HG02678 (cell line): ENCODE measurements at regions not wholly inside any gene's neighbourhood (a gene's known extent, or its start where the extent isn't known, plus 50 kb on each side); places are given as distances from the start of the nearest gene placed in this dataset.
"Not testable (repeated sequence)": the region's sequence is repeated elsewhere in the genome, so short reads cannot be mapped to it uniquely, and the experiment has no call there.

Experiments
- ATAC-seq: cut with Tn5 transposase; IDR thresholded peaks from one replicate; pipeline ENCODE4 v1.9.1; 2021; ENCODE audit warnings: mild to moderate bottlenecking, moderate library complexity; ENCODE audit not compliant: unreplicated experiment

DNA sequence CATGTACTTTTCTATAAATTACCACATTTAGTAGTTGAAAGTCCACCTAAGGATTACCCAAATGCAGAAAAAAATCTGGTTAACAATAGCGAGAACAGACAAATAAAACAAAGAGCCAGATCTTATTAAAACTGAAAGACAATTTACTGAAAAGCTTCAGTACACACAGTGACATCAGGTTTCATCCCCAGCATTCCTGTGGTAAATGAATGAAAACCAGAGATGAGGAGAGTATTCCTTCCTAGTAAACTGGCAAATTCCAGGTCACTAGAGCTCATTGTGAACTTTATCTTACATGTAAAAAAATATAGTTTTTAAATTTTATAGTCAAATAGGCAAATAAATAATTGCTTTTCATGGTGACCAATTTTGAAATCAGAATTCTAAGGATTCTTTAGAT lies 1290.5 kb downstream of the ADGRL3 start:
- ATAC-seq: no peak

- ATAC-seq: no peak
Measured at GRCh38 chr4:62487016-62487415, 1286.9 kb downstream of the ADGRL3 start.

DNA sequence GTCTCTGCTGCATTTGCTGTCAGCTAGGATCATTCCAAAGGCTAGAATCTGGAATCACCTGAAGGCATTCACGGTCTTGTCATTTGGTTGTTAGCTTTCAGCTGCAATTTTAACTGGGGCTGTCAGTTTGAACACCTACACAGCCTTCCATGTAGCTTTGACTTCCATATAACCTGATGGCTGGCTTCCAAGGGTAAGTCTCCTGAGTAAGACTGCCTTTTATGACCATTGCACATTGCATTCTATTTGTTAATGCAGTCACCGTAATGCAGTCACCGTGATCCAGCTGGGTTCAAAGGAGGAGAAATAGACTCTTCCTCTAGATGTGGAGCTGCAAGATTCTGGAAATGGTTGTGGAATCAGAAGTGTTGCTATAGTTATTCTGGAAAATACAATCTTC lies 1284.2 kb downstream of the ADGRL3 start:
- no peak for ATAC-seq

- no peak for ATAC-seq
Measured at GRCh38 chr4:62482355-62482754, 1282.2 kb downstream of the ADGRL3 start.

DNA sequence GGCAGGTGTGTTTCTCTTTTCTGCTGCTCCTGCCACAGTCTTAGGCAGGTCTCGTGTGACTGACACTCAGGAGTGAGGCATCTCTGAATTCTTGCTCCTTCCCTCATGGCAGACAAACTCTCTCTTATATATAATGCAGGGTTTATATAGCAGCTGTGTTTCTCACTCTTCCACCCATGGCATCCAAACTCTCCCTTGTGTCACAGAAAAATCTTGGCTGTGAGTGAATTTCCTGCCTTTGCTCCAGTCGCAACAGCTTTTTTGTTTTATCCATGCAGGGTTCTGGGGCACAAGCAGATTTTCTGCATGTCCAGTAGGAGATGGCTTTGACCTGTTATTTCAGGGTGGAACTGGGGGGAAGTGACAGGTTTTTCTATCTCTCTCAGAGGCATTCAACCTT lies 1275.5 kb downstream of the ADGRL3 start:
- no peak for ATAC-seq

DNA sequence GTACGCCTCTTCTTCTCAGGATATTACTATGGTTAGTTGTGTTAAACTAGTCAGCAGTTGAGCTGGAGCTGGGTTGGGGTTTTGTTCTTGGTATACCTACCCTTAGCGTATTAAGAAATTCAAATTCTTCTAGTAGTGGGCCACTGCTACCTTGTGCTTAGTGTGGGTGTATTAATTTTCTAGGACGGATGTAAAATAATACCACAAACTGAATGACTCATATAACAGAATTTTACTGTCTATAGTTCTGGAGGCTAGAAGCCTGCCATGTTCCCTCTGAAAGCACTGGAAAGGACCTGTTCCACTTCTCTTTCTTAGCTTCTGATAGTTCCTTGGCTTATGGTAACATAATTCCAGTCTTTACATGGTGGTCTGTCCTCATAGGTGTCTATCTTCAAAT lies 1274.7 kb downstream of the ADGRL3 start:
- ATAC-seq: no peak

DNA sequence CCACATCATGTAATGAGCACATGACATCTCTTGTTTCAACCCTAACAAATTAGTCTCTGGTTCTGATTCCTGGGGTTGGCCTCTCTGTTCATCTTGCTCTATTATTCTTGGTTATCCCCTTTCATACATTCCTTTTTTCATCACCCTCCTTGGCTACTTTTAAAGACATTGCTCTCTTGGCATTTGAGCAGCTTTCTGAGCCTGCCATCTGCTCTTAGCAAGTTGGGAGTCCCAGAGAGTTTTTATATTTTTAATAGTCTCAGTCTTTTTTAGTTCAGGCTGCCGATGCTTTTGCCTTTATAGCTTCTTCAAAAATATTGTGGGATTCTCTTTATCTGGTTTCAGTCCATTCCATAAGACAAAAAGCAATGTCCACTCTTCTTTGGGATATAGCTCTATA lies 1270.9 kb downstream of the ADGRL3 start:
- no peak for ATAC-seq

GRCh38 chr4:62470421-62470983 lies 1270.4 kb downstream of the ADGRL3 start:
- ATAC-seq: no peak

DNA sequence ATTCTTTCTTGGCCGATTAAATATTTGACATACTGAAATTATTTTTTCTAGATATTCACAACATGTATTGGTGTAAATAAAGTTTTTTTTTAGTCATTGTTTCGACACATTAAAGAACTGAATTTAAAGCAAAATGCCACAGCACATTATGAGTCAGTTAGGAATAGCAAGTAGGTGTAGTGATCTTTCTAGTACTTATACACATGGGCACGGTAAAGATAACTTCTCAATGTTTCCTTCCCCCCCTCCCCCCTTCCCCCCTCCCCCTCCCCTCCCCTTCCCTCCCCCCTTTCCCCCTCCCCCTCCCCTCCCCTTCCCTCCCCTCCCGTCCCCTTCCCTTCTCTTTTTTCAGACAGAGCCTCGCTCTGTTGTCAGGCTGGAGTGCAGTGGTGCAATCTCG lies 1269.9 kb downstream of the ADGRL3 start:
- ATAC-seq: no peak

GRCh38 chr4:62461961-62462360 lies 1261.8 kb downstream of the ADGRL3 start:
- no peak for ATAC-seq

DNA sequence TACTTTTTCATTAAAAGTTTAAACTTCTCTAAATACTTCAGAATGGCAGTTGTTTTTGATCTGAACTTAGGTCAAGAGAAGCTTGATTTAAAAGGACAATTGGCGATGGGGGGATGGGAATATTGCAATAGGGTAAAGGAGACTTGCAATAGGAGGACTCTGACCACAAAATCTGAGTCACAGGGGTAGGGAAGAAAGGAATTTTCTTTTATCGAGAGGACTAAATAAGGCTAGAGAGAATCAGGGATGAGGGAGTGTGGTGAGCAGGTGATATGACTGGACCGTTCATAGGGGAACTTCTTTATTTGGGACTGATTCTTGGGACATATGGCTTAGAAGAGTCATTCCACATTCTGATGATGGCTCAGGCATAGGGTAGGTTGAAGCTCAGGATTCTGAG lies 1260.2 kb downstream of the ADGRL3 start:
- no peak for ATAC-seq

- ATAC-seq: no peak
Measured at GRCh38 chr4:62457356-62457755, 1257.2 kb downstream of the ADGRL3 start.

DNA sequence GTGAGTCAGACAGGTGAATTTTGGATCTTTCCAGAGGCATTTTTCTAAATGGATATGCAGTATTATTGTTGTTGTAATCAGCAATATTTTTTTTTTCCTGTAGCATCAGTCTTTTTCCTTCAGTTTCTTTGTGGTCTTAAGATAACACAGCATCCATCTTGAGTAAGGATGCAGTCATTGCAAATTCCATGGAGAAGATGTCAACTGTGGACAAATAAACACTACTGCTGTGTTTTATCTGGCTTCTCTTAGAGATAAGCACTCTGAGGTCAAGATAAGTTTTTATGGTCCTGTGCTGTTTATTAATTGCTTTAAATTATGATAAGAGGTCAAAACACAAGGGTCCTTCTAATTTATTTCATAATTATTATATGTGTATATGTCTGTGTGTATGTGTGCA lies 1255.7 kb downstream of the ADGRL3 start:
- ATAC-seq: no peak

DNA sequence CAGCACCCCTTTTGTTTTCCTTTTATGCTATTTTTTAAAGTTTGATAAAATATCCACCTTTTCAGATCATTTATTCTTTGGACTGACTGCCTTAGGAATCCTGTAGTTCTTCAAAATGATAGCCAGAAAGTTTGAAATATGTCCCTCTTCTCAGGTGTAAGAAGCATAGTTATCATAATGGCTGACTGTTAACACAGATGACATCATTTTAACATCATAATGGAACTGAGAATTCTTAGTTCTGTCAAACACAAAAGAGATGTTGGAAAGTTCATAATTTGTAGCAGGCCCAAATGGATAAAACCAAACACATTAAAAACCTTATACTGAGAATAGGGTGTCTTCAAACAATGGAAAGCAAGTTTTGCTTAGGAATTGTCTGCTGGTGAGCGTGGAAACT lies 1254.4 kb downstream of the ADGRL3 start:
- ATAC-seq: no peak

DNA sequence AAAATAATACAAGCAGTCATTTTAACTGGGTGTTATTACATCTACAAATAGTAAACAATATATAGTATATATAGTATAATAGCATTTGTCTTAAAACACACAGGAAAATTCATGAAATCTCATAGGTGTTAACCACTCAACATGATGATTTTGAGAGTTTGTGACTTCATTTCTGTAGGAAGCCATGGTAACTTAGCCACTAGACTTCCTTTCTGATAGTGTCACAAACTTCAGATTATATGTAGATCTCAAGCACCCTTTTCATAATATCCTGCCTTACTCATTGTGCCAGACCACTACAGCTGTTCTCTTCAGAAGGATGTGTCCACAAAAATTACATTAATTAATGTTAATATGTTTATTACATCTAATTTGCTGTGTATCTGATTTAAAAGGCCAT lies 1250.6 kb downstream of the ADGRL3 start:
- no peak for ATAC-seq

- no peak for ATAC-seq
Measured at GRCh38 chr4:62449538-62449937, 1249.4 kb downstream of the ADGRL3 start.

- ATAC-seq: no peak
Measured at GRCh38 chr4:62448911-62449310, 1248.8 kb downstream of the ADGRL3 start.

DNA sequence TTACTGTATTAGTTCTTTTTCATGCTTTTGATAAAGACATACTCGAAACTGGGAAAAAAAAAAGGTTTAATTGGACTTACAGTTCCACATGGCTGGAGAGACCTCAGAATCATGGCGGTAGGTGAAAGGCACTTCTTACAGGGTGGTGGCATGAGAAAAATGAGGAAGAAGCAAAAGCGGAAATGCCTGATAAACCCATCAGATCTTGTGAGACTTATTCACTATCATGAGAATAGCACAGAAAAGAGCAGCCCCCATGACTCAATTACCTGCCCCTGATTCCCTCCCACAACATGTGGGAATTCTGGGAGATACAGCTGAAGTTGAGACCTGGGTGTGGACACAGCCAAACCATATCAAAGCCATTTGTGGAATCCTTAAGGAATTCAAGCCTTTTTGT lies 1238.9 kb downstream of the ADGRL3 start:
- no peak for ATAC-seq

DNA sequence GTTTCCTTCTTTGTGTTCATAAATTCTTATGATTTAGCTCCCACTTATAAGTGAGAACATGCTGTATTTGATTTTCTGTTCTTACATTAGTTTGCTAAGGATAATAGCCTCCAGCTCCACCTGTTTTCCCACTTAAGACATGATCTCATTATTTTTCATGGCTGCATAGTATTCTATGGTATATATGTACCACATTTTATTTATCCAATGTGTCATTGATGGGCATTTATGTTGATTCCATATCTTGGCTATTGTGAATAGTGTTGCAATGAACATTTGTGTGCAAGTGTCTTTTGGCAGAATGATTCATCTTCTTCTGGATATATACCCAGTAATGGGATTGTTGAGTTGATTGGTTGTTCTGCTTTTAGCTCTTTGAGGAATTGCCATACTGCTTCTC lies 1234.8 kb downstream of the ADGRL3 start:
- ATAC-seq: no peak

DNA sequence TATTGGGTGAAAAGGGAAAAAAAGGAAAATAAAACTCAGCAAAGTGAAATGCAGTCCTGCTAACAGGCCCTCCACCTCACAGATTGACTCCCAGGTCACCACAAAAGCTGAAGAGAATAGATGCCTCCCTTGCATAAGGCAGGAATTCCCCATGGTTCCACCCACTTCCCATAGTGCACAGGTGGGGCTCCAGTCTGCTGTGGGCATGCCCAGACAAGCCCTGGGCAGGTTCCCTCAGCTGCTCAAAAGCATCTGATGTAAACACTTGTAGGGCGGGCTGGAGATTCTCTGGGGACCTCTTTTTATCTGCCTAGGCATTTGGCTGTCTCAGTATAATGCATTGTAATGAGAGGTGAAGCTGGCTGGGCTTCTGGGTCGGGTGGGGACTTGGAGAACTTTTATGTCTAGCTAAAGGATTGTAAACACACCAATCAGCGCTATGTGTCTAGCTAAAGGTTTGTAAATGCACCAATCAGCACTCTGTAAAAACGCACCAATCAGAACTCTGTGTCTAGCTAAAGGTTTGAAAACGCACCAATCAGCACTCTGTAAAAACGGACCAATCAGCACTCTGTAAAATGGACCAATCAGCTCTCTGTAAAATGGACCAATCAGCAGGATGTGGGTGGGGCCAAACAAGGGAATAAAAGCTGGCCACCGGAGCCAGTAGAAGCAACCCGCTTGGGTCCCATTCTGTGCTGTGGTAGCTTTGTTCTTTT lies 1231.5 kb downstream of the ADGRL3 start:
- not testable (repeated sequence) for ATAC-seq

- ATAC-seq: no peak
Measured at GRCh38 chr4:62429297-62429696, 1229.2 kb downstream of the ADGRL3 start.

DNA sequence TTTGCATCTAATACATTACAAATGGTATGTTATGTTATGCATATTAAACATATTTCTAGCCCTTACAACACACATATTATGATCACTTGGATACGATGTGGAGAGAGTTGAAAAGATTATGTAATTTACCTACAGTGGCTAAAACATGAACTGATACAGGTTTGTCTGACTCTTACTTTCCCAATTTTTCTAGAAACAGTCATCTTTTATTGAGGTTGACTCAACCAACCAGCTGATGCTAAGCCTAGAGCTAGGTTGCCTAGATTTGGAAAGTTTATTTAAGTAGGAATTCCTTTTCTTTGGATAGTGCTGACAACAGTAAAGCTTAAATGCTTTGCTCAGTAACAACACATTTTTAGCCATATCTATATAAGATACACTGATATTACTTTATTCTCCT lies 1215.1 kb downstream of the ADGRL3 start:
- no peak for ATAC-seq

- ATAC-seq: no peak
Measured at GRCh38 chr4:62414563-62414962, 1214.4 kb downstream of the ADGRL3 start.
